GM23338 (cell line): ENCODE measurements at regions not wholly inside any gene's neighbourhood (a gene's known extent, or its start where the extent isn't known, plus 50 kb on each side); places are given as distances from the start of the nearest gene placed in this dataset.

Source experiments
- ATAC-seq: fragments of 200-7000 bp; cut with Tn5 transposase; 3 replicates; pipeline ENCODE4 v1.9.1; 2020
- DNase-seq: peaks from one replicate; pipeline ENCODE4 v3.0.0-alpha.2; 2015; ENCODE audit warnings: low spot score
- H2AFZ ChIP-seq: fragments of 200-600 bp; sonication (generic); 2 replicates; pipeline ENCODE4 v1.8.0; 2016; ENCODE audit warnings: antibody characterized with exemption, mild to moderate bottlenecking, moderate library complexity
- H3F3A ChIP-seq: fragments of 200-600 bp; sonication (generic); replicated peaks from 2 replicates; pipeline ENCODE4 v1.8.0; 2017; ENCODE audit warnings: antibody characterized with exemption, mixed run types, low read depth
- H3K27ac ChIP-seq: fragments of 200-600 bp; sonication (generic); 2 replicates; pipeline ENCODE4 v1.6.1; 2016; ENCODE audit warnings: low read depth
- H3K27me3 ChIP-seq: fragments of 200-600 bp; sonication (generic); 2 replicates; pipeline ENCODE4 v1.8.0; 2016; ENCODE audit warnings: mild to moderate bottlenecking, mixed run types, moderate library complexity; ENCODE audit not compliant: insufficient read depth
- H3K36me3 ChIP-seq: fragments of 200-600 bp; sonication (generic); 2 replicates; pipeline ENCODE4 v1.8.0; 2016; ENCODE audit warnings: mild to moderate bottlenecking; ENCODE audit not compliant: insufficient read depth
- H3K4me1 ChIP-seq: fragments of 200-600 bp; sonication (generic); 2 replicates; pipeline ENCODE4 v1.8.0; 2016; ENCODE audit warnings: mild to moderate bottlenecking, moderate library complexity; ENCODE audit not compliant: insufficient read depth
- H3K4me2 ChIP-seq: fragments of 200-600 bp; sonication (generic); 2 replicates; pipeline ENCODE4 v1.7.1; 2017; ENCODE audit warnings: mixed run types
- H3K4me3 ChIP-seq: fragments of 200-600 bp; sonication (generic); 2 replicates; pipeline ENCODE4 v1.6.1; 2016; ENCODE audit warnings: mixed run types
- H3K79me2 ChIP-seq: fragments of 200-600 bp; sonication (generic); replicated peaks from 2 replicates; pipeline ENCODE4 v1.8.0; 2017; ENCODE audit warnings: mild to moderate bottlenecking; ENCODE audit not compliant: insufficient read depth
- H3K9me2 ChIP-seq: fragments of 200-600 bp; sonication (generic); 2 replicates; pipeline ENCODE4 v1.8.0; 2017; ENCODE audit not compliant: insufficient read depth
- H4K20me1 ChIP-seq: fragments of 200-600 bp; sonication (generic); replicated peaks from 2 replicates; pipeline ENCODE4 v1.8.0; 2017; ENCODE audit warnings: mild to moderate bottlenecking; ENCODE audit not compliant: insufficient read depth
- H3K27ac Mint-ChIP-seq: 2 replicates; pipeline ENCODE4 v1.8.0; 2020; ENCODE audit warnings: inconsistent platforms, mild to moderate bottlenecking, moderate library complexity, mixed read lengths
- H3K27me3 Mint-ChIP-seq: 3 replicates; pipeline ENCODE4 v1.8.0; 2022; ENCODE audit warnings: low read depth, mild to moderate bottlenecking, moderate library complexity, mixed read lengths, inconsistent platforms; ENCODE audit not compliant: insufficient read depth, poor library complexity
- H3K36me3 Mint-ChIP-seq: 3 replicates; pipeline ENCODE4 v1.8.0; 2021; ENCODE audit warnings: low read depth, mild to moderate bottlenecking, inconsistent platforms, moderate library complexity, mixed read lengths
- H3K4me1 Mint-ChIP-seq: 3 replicates; pipeline ENCODE4 v1.8.0; 2020; ENCODE audit warnings: mild to moderate bottlenecking, inconsistent platforms, mixed read lengths
- H3K4me3 Mint-ChIP-seq: 3 replicates; pipeline ENCODE4 v1.8.0; 2021; ENCODE audit warnings: moderate library complexity, mild to moderate bottlenecking, inconsistent platforms, mixed read lengths
- H3K9me3 Mint-ChIP-seq: 3 replicates; pipeline ENCODE4 v1.8.0; 2020; ENCODE audit warnings: moderate library complexity, mild to moderate bottlenecking, inconsistent platforms, mixed read lengths
- CREB1 ChIP-seq: fragments of 250-450 bp; sonication (Bioruptor Pico); IDR thresholded peaks from 2 replicates; pipeline ENCODE4 v1.5.0; 2020; ENCODE audit warnings: low read depth, mild to moderate bottlenecking, moderate library complexity
- EZH2 ChIP-seq: fragments of 200-600 bp; sonication (generic); IDR thresholded peaks from one replicate; pipeline ENCODE4 v1.8.0; 2017; ENCODE audit warnings: antibody characterized with exemption, mild to moderate bottlenecking, low read depth; ENCODE audit not compliant: unreplicated experiment
- JUNB ChIP-seq: IDR thresholded peaks from one replicate; pipeline ENCODE4 v1.6.1; 2016; ENCODE audit warnings: antibody characterized with exemption; ENCODE audit not compliant: unreplicated experiment
- NANOG ChIP-seq: IDR thresholded peaks from 2 replicates; pipeline ENCODE4 v1.6.1; 2016; ENCODE audit warnings: antibody characterized with exemption, borderline replicate concordance
- STAT1 ChIP-seq: IDR thresholded peaks from one replicate; pipeline ENCODE4 v1.6.1; 2016; ENCODE audit warnings: antibody characterized with exemption; ENCODE audit not compliant: unreplicated experiment
- ZNF114 ChIP-seq: fragments of 250-450 bp; sonication (Bioruptor Pico); IDR thresholded peaks from 2 replicates; pipeline ENCODE4 v1.5.0; 2020; ENCODE audit warnings: mild to moderate bottlenecking, moderate library complexity
- ZNF331 ChIP-seq: fragments of 250-450 bp; sonication (Bioruptor Pico); IDR thresholded peaks from 2 replicates; pipeline ENCODE4 v1.5.0; 2020; ENCODE audit warnings: low read depth, mild to moderate bottlenecking, moderate library complexity
- TF ChIP-seq, protein P1 (sequence below): IDR thresholded peaks from one replicate; pipeline ENCODE4 v1.6.1; 2018; ENCODE audit warnings: antibody characterized with exemption; ENCODE audit not compliant: unreplicated experiment
- TF ChIP-seq, protein P2 (sequence below), 2 experiments: fragments of 200-600 bp in 1 of 2; sonication (generic) in 1 of 2; conservative IDR thresholded peaks; 2 replicates each; pipeline versions ENCODE4 v1.5.1 to v1.6.1; 2016 to 2017; ENCODE audit warnings: antibody characterized with exemption in 2 of 2, low read depth in 2 of 2, mild to moderate bottlenecking in 2 of 2, moderate library complexity in 1 of 2
- TF ChIP-seq, protein P3 (sequence below): IDR thresholded peaks from 2 replicates; pipeline ENCODE4 v1.6.1; 2016; ENCODE audit warnings: antibody characterized with exemption

DNA sequence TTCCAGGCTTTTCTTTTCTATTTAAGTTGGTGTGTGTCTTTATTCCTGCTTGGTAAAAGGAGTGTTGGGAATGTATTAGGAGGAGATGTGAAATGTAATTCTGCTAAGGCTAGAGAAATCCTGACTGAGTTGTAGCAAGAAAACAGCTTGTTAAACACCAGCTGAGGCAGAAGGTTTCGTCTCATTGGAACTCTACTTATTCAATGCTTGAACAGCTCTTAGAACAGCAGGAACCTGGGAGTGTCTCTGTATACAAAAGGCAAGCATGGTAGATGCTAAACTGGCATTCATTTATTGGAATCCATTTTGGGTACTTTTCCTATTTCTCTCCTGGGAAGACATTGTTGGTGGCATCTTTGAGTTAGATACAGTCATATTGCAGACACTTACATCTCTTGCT lies 280.9 kb downstream of the HRH4 start:
- no peaks in the 10 kb centered on the region for H3K27me3 Mint-ChIP-seq
- H3K4me3 Mint-ChIP-seq: no peak overlapping the region
- TF ChIP-seq JUNB (no peak), STAT1 (no peak), EZH2 (no peak), ZNF331 (CRISPR knock-in tag) (no peak), NANOG (no peak)
- TF ChIP-seq, protein P1, sequence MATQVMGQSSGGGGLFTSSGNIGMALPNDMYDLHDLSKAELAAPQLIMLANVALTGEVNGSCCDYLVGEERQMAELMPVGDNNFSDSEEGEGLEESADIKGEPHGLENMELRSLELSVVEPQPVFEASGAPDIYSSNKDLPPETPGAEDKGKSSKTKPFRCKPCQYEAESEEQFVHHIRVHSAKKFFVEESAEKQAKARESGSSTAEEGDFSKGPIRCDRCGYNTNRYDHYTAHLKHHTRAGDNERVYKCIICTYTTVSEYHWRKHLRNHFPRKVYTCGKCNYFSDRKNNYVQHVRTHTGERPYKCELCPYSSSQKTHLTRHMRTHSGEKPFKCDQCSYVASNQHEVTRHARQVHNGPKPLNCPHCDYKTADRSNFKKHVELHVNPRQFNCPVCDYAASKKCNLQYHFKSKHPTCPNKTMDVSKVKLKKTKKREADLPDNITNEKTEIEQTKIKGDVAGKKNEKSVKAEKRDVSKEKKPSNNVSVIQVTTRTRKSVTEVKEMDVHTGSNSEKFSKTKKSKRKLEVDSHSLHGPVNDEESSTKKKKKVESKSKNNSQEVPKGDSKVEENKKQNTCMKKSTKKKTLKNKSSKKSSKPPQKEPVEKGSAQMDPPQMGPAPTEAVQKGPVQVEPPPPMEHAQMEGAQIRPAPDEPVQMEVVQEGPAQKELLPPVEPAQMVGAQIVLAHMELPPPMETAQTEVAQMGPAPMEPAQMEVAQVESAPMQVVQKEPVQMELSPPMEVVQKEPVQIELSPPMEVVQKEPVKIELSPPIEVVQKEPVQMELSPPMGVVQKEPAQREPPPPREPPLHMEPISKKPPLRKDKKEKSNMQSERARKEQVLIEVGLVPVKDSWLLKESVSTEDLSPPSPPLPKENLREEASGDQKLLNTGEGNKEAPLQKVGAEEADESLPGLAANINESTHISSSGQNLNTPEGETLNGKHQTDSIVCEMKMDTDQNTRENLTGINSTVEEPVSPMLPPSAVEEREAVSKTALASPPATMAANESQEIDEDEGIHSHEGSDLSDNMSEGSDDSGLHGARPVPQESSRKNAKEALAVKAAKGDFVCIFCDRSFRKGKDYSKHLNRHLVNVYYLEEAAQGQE: no peak
- TF ChIP-seq, protein P2, sequence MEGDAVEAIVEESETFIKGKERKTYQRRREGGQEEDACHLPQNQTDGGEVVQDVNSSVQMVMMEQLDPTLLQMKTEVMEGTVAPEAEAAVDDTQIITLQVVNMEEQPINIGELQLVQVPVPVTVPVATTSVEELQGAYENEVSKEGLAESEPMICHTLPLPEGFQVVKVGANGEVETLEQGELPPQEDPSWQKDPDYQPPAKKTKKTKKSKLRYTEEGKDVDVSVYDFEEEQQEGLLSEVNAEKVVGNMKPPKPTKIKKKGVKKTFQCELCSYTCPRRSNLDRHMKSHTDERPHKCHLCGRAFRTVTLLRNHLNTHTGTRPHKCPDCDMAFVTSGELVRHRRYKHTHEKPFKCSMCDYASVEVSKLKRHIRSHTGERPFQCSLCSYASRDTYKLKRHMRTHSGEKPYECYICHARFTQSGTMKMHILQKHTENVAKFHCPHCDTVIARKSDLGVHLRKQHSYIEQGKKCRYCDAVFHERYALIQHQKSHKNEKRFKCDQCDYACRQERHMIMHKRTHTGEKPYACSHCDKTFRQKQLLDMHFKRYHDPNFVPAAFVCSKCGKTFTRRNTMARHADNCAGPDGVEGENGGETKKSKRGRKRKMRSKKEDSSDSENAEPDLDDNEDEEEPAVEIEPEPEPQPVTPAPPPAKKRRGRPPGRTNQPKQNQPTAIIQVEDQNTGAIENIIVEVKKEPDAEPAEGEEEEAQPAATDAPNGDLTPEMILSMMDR (conservative IDR thresholded peaks at IDR 0.05; ENCODE audit: low read depth in 2 of 2): no peak
- ATAC-seq (no peak), DNase-seq (no peak)
- H3K27me3 ChIP-seq: no peaks in the 10 kb centered on the region
- H3F3A ChIP-seq: no peaks in the 10 kb centered on the region
- no peaks in the 10 kb centered on the region for H3K79me2 ChIP-seq
- H3K36me3 Mint-ChIP-seq: 0 out of 3 replicates have a peak, but pooled peaks cover 2% of the 10 kb centered on the region
- H3K4me2 ChIP-seq: no peak overlapping the region
- no peaks in the 10 kb centered on the region; the same call in 1 of the 2 replicates for H3K4me1 ChIP-seq
- no peaks in the 10 kb centered on the region for H3K36me3 ChIP-seq
- peaks cover 2% of the 10 kb centered on the region; the same call in 1 of the 3 replicates for H3K4me1 Mint-ChIP-seq
- no peak overlapping the region for H3K4me3 ChIP-seq
- H3K27ac Mint-ChIP-seq: no peak overlapping the region
- no peak overlapping the region for H3K27ac ChIP-seq
- no peak overlapping the region for H2AFZ ChIP-seq
- no peaks in the 10 kb centered on the region for H3K9me2 ChIP-seq
- no peaks in the 10 kb centered on the region for H4K20me1 ChIP-seq
- H3K9me3 Mint-ChIP-seq: no peaks in the 10 kb centered on the region; the same call in 2 of the 3 replicates

DNA sequence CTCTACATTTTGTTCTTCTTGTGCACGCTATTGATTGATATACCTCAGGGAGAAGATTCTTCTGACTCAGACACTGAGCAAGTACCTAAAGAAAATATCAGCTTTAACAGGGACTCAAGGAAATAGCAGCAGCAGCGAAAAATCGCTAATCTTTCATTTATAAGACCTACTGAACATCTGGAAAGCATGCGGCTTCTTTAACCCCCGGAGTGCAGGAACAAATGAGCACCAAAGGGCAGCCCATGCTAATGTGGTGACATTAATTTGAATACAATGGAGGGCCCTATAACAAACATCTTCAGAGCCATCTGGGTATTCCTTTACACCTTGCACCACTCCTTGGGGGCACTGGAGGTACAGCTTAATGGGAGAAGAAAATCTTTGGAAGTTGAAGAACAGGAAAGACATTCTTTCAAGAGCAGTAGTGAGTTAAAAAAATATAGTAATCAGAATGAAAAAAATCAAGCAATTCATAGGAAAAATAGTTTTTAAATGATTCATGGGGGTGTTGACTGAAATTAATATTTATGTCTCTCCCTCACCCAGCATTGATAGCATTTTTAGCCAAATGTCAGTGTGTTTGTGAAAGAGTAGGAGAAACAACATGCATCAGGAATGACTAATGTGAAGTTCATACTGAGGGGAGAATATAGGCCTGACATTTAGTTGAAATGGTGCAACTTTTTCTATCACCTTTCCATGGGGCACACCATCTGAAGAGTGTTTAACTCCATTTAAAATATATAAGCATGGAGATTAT lies 281.7 kb downstream of the HRH4 start:
- H3K4me1 ChIP-seq: no peaks in the 10 kb centered on the region; the same call in 1 of the 2 replicates
- ATAC-seq (no peak), DNase-seq (no peak)
- H2AFZ ChIP-seq: no peak overlapping the region
- peaks cover 2% of the 10 kb centered on the region; the same call in 1 of the 3 replicates for H3K4me1 Mint-ChIP-seq
- H3K4me3 Mint-ChIP-seq: no peak overlapping the region
- no peak overlapping the region for H3K27ac ChIP-seq
- H3K27me3 Mint-ChIP-seq: no peaks in the 10 kb centered on the region
- no peaks in the 10 kb centered on the region for H3F3A ChIP-seq
- no peak overlapping the region for H3K4me2 ChIP-seq
- H3K9me3 Mint-ChIP-seq: no peaks in the 10 kb centered on the region; the same call in 1 of the 3 replicates
- no peaks in the 10 kb centered on the region for H3K27me3 ChIP-seq
- no peaks in the 10 kb centered on the region for H3K36me3 ChIP-seq
- no peaks in the 10 kb centered on the region for H3K9me2 ChIP-seq
- no peak overlapping the region for H3K4me3 ChIP-seq
- H3K36me3 Mint-ChIP-seq: peaks cover 2% of the 10 kb centered on the region; the same call in 1 of the 3 replicates
- no peaks in the 10 kb centered on the region for H4K20me1 ChIP-seq
- H3K27ac Mint-ChIP-seq: no peak overlapping the region
- no peaks in the 10 kb centered on the region for H3K79me2 ChIP-seq
- no peak for TF ChIP-seq EZH2
- TF ChIP-seq, protein P3, sequence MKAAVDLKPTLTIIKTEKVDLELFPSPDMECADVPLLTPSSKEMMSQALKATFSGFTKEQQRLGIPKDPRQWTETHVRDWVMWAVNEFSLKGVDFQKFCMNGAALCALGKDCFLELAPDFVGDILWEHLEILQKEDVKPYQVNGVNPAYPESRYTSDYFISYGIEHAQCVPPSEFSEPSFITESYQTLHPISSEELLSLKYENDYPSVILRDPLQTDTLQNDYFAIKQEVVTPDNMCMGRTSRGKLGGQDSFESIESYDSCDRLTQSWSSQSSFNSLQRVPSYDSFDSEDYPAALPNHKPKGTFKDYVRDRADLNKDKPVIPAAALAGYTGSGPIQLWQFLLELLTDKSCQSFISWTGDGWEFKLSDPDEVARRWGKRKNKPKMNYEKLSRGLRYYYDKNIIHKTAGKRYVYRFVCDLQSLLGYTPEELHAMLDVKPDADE: no peak
- TF ChIP-seq, protein P2 (conservative IDR thresholded peaks at IDR 0.05; ENCODE audit: low read depth in 2 of 2): no peak
- no peak for TF ChIP-seq CREB1 (CRISPR knock-in tag)
- TF ChIP-seq ZNF114: no peak
- TF ChIP-seq NANOG: no peak
